Sigmoid colon (tissue), 6 donors: ENCODE measurements at regions not wholly inside any gene's neighbourhood (a gene's known extent, or its start where the extent isn't known, plus 50 kb on each side); places are given as distances from the start of the nearest gene placed in this dataset.

ENCODE experiments used
- DNase-seq: peaks from one replicate; pipeline ENCODE4 v3.0.0-alpha.2; 2019
- H3K27ac ChIP-seq, 4 donors: fragments of 200-600 bp; sonication (generic); one replicate each; pipeline ENCODE4 v1.5.1; 2016 to 2019; ENCODE audit warnings: mild to moderate bottlenecking in 1 of 4
- H3K27me3 ChIP-seq, 3 donors: fragments of 200-600 bp; sonication (generic); one replicate each; pipeline ENCODE4 v1.5.1; 2019; ENCODE audit warnings: mild to moderate bottlenecking in 1 of 3
- H3K36me3 ChIP-seq, 4 donors: fragments of 200-600 bp; sonication (generic); one replicate each; pipeline ENCODE4 v1.5.1; 2016 to 2019
- H3K4me1 ChIP-seq, 4 donors: fragments of 200-600 bp; sonication (generic); one replicate each; pipeline ENCODE4 v1.5.1; 2017 to 2019
- H3K4me3 ChIP-seq, 4 donors: fragments of 200-600 bp; sonication (generic); one replicate each; pipeline ENCODE4 v1.5.1; 2017 to 2019; ENCODE audit warnings: mild to moderate bottlenecking in 2 of 4, moderate library complexity in 1 of 4
- H3K9me3 ChIP-seq, 4 donors: fragments of 200-600 bp in 3 of 4; sonication (generic) in 3 of 4; one replicate each; pipeline versions ENCODE4 v1.5.1 to v1.6.1; 2013 to 2019
- CTCF ChIP-seq, 4 experiments: fragments of 450-650 bp in 3 of 4; fragments of 200-600 bp in 1 of 4; IDR thresholded peaks; one replicate each; pipeline ENCODE4 v1.5.1; 2016 to 2019; ENCODE audit warnings: antibody characterized with exemption in 4 of 4, mild to moderate bottlenecking in 3 of 4, moderate library complexity in 2 of 4
- EP300 ChIP-seq, 4 donors: sonication (generic); formaldehyde crosslinking; IDR thresholded peaks; one replicate each; pipeline ENCODE4 v1.6.1; 2017; ENCODE audit warnings: antibody characterized with exemption in 4 of 4
- POLR2A ChIP-seq, 2 donors: fragments of 450-650 bp; IDR thresholded peaks; one replicate each; pipeline ENCODE4 v1.6.1; 2016; ENCODE audit warnings: antibody characterized with exemption in 2 of 2, mild to moderate bottlenecking in 2 of 2, moderate library complexity in 2 of 2
- POLR2AphosphoS5 ChIP-seq, 4 donors: sonication (generic); formaldehyde crosslinking; IDR thresholded peaks; one replicate each; pipeline ENCODE4 v1.6.1; 2017; ENCODE audit warnings: antibody characterized with exemption in 4 of 4
- WGBS, 2 donors: extraction: QIAGEN DNeasy Blood & Tissue Kit; methylation state at CpG; one replicate each; pipeline ENCODE4 v1.1.7; 2013; 5-methylcytosine and 5-hydroxymethylcytosine counted together
- intact Hi-C: fragments of 100-400 bp; cut with DNase I; formaldehyde crosslinking; loops from one replicate; pipeline ENCODE4 v1.15.1; 2023
- donor health status: healthy with polysubstance abuse.
- donor health status: healthy.

- Histone ChIP-seq H3K36me3 (no peaks in the 10 kb centered on the region), H3K9me3 (no peaks in the 10 kb centered on the region), H3K4me1 (no peaks in the 10 kb centered on the region), H3K4me3 (no peak overlapping the region), H3K27me3 (no peaks in the 10 kb centered on the region), H3K27ac (no peak overlapping the region)
- no peak for DNase-seq
- WGBS, 2 donors = 33 to 66% methylated on average over 1 of the region's 1 CpG
- TF ChIP-seq POLR2AphosphoS5 (IDR thresholded peaks at IDR 0.05) (no peak), CTCF (IDR thresholded peaks at IDR 0.05) (no peak), POLR2A (IDR thresholded peaks at IDR 0.05) (no peak), EP300 (IDR thresholded peaks at IDR 0.05) (no peak)
- intact Hi-C loops = no loop called here
Observed at GRCh38 chr5:164098531-164098930, 593.1 kb downstream of the MAT2B start.

GRCh38 chr5:164098979-164099378, 593.6 kb downstream of the MAT2B start:
- Histone ChIP-seq H3K4me1 (no peaks in the 10 kb centered on the region), H3K9me3 (no peaks in the 10 kb centered on the region), H3K36me3 (no peaks in the 10 kb centered on the region), H3K27me3 (no peaks in the 10 kb centered on the region), H3K27ac (no peak overlapping the region), H3K4me3 (no peak overlapping the region)
- no peak for DNase-seq
- no peak for TF ChIP-seq POLR2AphosphoS5 (IDR thresholded peaks at IDR 0.05)
- WGBS, 2 donors = 78 to 79% methylated on average over 6 of the region's 6 CpGs
- intact Hi-C loops = no loop called here

GRCh38 chr5:164115420-164115819, 610.0 kb downstream of the MAT2B start:
- no peaks in the 10 kb centered on the region for H3K36me3 ChIP-seq
- no peak overlapping the region for H3K4me3 ChIP-seq
- H3K9me3 ChIP-seq = no peaks in the 10 kb centered on the region
- intact Hi-C loops = no loop called here
- no peak overlapping the region for H3K27ac ChIP-seq
- TF ChIP-seq POLR2AphosphoS5 (IDR thresholded peaks at IDR 0.05) = no peak
- no peak for TF ChIP-seq CTCF (IDR thresholded peaks at IDR 0.05)
- TF ChIP-seq POLR2A (IDR thresholded peaks at IDR 0.05) = no peak
- TF ChIP-seq EP300 (IDR thresholded peaks at IDR 0.05) = no peak
- 58 to 72% methylated on average over 2 of the region's 2 CpGs for WGBS, 2 donors
- DNase-seq = no peak
- no peaks in the 10 kb centered on the region for H3K27me3 ChIP-seq
- H3K4me1 ChIP-seq = no peaks in the 10 kb centered on the region

- H3K27me3 ChIP-seq = no peaks in the 10 kb centered on the region
- 64 to 69% methylated on average over 7 of the region's 7 CpGs for WGBS, 2 donors
Observed at GRCh38 chr5:164119806-164120447, 614.5 kb downstream of the MAT2B start.

GRCh38 chr5:164127527-164127926, 622.1 kb downstream of the MAT2B start:
- DNase-seq = no peak
- Histone ChIP-seq H3K4me1 (no peaks in the 10 kb centered on the region), H3K27ac (no peak overlapping the region), H3K4me3 (no peak overlapping the region), H3K27me3 (no peaks in the 10 kb centered on the region), H3K36me3 (no peaks in the 10 kb centered on the region), H3K9me3 (peaks cover 0 to 6% (median 2%) of the 10 kb centered on the region in 4 donors)
- TF ChIP-seq POLR2A (IDR thresholded peaks at IDR 0.05) = no peak
- TF ChIP-seq EP300 (IDR thresholded peaks at IDR 0.05) = no peak
- no peak for TF ChIP-seq CTCF (IDR thresholded peaks at IDR 0.05)
- no peak for TF ChIP-seq POLR2AphosphoS5 (IDR thresholded peaks at IDR 0.05)
- WGBS, 2 donors = 81 to 86% methylated on average over 2 of the region's 2 CpGs
- intact Hi-C loops = no loop called here

More at GRCh38 chr5:164119806-164120447, 614.5 kb downstream of the MAT2B start:
- Histone ChIP-seq H3K9me3 (no peaks in the 10 kb centered on the region), H3K36me3 (no peaks in the 10 kb centered on the region), H3K4me3 (no peak overlapping the region), H3K4me1 (no peaks in the 10 kb centered on the region), H3K27ac (no peak overlapping the region)
- no peak for DNase-seq
- intact Hi-C loops = no loop called here
- TF ChIP-seq EP300 (IDR thresholded peaks at IDR 0.05) = no peak
- TF ChIP-seq POLR2A (IDR thresholded peaks at IDR 0.05) = no peak
- TF ChIP-seq CTCF (IDR thresholded peaks at IDR 0.05) = no peak
- no peak for TF ChIP-seq POLR2AphosphoS5 (IDR thresholded peaks at IDR 0.05)
